ENCODE measurements at regions not wholly inside any gene's neighbourhood (a gene's known extent, or its start where the extent isn't known, plus 50 kb on each side); places are given as distances from the start of the nearest gene placed in this dataset.

DNA sequence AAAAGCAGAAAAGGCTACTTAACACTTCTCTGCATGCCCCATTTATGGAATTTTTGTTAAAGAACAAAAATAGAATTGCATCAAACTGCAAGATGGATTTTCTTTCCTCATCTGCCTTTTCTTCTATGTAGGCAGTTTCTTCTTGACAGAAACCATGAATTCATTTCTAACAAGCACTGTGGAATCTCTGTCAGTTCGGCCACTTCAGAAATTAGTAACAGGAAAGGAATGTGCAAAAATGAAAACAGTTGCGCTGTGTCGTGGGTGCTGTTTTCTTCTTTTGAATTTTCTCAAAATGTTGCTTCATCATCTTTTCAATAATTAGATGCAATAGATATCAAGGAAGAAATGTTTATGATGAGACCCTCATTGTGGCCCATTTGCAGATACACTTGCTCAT, 151.6 kb downstream of the FOXB1 start:
- no peaks in the 10 kb centered on the region for H3K36me3 ChIP-seq (ENCODE audit: control insufficient read depth, insufficient read depth, low read length)
- H3K4me2 ChIP-seq (ENCODE audit: extremely low read depth, insufficient read depth, low read length), result no peak overlapping the region
- TF ChIP-seq, protein P1, sequence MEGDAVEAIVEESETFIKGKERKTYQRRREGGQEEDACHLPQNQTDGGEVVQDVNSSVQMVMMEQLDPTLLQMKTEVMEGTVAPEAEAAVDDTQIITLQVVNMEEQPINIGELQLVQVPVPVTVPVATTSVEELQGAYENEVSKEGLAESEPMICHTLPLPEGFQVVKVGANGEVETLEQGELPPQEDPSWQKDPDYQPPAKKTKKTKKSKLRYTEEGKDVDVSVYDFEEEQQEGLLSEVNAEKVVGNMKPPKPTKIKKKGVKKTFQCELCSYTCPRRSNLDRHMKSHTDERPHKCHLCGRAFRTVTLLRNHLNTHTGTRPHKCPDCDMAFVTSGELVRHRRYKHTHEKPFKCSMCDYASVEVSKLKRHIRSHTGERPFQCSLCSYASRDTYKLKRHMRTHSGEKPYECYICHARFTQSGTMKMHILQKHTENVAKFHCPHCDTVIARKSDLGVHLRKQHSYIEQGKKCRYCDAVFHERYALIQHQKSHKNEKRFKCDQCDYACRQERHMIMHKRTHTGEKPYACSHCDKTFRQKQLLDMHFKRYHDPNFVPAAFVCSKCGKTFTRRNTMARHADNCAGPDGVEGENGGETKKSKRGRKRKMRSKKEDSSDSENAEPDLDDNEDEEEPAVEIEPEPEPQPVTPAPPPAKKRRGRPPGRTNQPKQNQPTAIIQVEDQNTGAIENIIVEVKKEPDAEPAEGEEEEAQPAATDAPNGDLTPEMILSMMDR (conservative IDR thresholded peaks at IDR 0.05 in 1 of 2, IDR thresholded peaks at IDR 0.05 in 1 of 2; ENCODE audit: low read depth in 1 of 2, low read length in 2 of 2), result no peak
- TF ChIP-seq EZH2 (IDR thresholded peaks at IDR 0.05; ENCODE audit: low read length, missing control alignments), result no peak
- H3K4me3 ChIP-seq (replicated peaks in 1 of 4; ENCODE audit: control extremely low read depth in 1 of 4, insufficient read depth in 1 of 4, low read depth in 3 of 4, low read length in 4 of 4), result no peak overlapping the region
- no peaks in the 10 kb centered on the region for H3K27me3 ChIP-seq (ENCODE audit: control insufficient read depth, insufficient read depth, low read length)
- H3K9me3 ChIP-seq (ENCODE audit: control insufficient read depth, insufficient read depth, low read depth, low read length), result no peaks in the 10 kb centered on the region
- DNase-seq (ENCODE audit: low read depth in 2 of 2), result peak; percentile 19 to 69
- no peak overlapping the region for H3K9ac ChIP-seq (ENCODE audit: insufficient read depth, low read length)
- no peaks in the 10 kb centered on the region for H3K79me2 ChIP-seq (ENCODE audit: control insufficient read depth, insufficient read depth, low read length)
- H3K4me1 ChIP-seq (ENCODE audit: control insufficient read depth, extremely low read depth, insufficient read depth, low read length), result no peaks in the 10 kb centered on the region
- H4K20me1 ChIP-seq (ENCODE audit: control insufficient read depth, extremely low read depth, insufficient read depth, low read length), result no peaks in the 10 kb centered on the region
- H3K27ac ChIP-seq (ENCODE audit: insufficient read depth, low read length), result no peak overlapping the region
- no peak overlapping the region for H2AFZ ChIP-seq (ENCODE audit: low read length)

DNA sequence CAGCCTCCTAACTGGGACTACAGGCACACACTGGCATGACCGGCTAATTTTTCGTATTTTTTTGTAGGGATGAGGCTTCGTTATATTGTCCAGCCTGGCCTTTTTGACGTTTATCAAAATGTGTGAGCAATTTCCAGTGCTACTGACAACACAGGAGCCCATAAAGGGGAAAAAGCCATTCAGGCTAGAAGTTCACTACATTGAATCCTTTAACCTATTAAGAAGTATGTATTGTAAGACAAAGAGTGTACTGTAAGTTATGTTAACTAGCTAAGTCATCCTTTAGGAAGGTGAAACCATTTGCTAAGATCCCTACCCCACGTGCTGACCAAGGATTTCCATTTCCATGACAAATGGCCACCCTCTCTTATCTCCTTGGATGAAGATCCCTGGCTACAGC, 156.8 kb downstream of the FOXB1 start:
- Histone ChIP-seq H3K9ac (ENCODE audit: insufficient read depth, low read length) (no peak overlapping the region), H3K27me3 (ENCODE audit: control insufficient read depth, insufficient read depth, low read length) (no peaks in the 10 kb centered on the region), H3K36me3 (ENCODE audit: control insufficient read depth, insufficient read depth, low read length) (no peaks in the 10 kb centered on the region), H3K4me1 (ENCODE audit: control insufficient read depth, extremely low read depth, insufficient read depth, low read length) (no peaks in the 10 kb centered on the region), H4K20me1 (ENCODE audit: control insufficient read depth, extremely low read depth, insufficient read depth, low read length) (no peaks in the 10 kb centered on the region), H3K4me2 (ENCODE audit: extremely low read depth, insufficient read depth, low read length) (no peak overlapping the region), H2AFZ (ENCODE audit: low read length) (no peak overlapping the region), H3K4me3 (replicated peaks in 1 of 4; ENCODE audit: control extremely low read depth in 1 of 4, insufficient read depth in 1 of 4, low read depth in 3 of 4, low read length in 4 of 4) (no peak overlapping the region), H3K9me3 (ENCODE audit: control insufficient read depth, insufficient read depth, low read depth, low read length) (no peaks in the 10 kb centered on the region), H3K79me2 (ENCODE audit: control insufficient read depth, insufficient read depth, low read length) (no peaks in the 10 kb centered on the region), H3K27ac (ENCODE audit: insufficient read depth, low read length) (no peak overlapping the region)
- DNase-seq (ENCODE audit: low read depth in 2 of 2), result no peak
- no peak for TF ChIP-seq EZH2 (IDR thresholded peaks at IDR 0.05; ENCODE audit: low read length, missing control alignments)
- TF ChIP-seq, protein P1 (conservative IDR thresholded peaks at IDR 0.05 in 1 of 2, IDR thresholded peaks at IDR 0.05 in 1 of 2; ENCODE audit: low read depth in 1 of 2, low read length in 2 of 2), result no peak

DNA sequence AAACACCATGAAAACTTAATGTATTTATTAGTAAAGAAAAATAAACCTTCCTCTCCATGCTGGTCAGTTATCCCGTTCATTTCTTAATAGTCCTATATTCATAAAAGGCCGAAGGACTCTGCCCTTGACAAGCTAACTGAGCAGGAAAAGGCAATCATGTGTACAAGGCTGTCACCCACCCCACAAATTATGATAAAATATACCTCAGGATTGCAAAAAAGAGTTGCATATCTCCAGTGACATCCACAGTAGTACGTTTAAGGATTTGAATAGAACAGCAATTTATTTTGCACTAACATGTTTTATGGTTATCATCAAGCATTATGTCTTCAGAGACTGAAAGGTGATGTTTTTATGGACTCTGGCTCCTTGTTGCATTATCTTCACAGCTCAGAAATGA, 157.6 kb downstream of the FOXB1 start:
- Histone ChIP-seq H3K9ac (ENCODE audit: insufficient read depth, low read length) (no peak overlapping the region), H3K4me3 (replicated peaks in 1 of 4; ENCODE audit: control extremely low read depth in 1 of 4, insufficient read depth in 1 of 4, low read depth in 3 of 4, low read length in 4 of 4) (no peak overlapping the region), H4K20me1 (ENCODE audit: control insufficient read depth, extremely low read depth, insufficient read depth, low read length) (no peaks in the 10 kb centered on the region), H3K36me3 (ENCODE audit: control insufficient read depth, insufficient read depth, low read length) (no peaks in the 10 kb centered on the region), H3K79me2 (ENCODE audit: control insufficient read depth, insufficient read depth, low read length) (no peaks in the 10 kb centered on the region), H2AFZ (ENCODE audit: low read length) (no peak overlapping the region), H3K4me2 (ENCODE audit: extremely low read depth, insufficient read depth, low read length) (no peak overlapping the region), H3K9me3 (ENCODE audit: control insufficient read depth, insufficient read depth, low read depth, low read length) (no peaks in the 10 kb centered on the region), H3K27ac (ENCODE audit: insufficient read depth, low read length) (no peak overlapping the region), H3K27me3 (ENCODE audit: control insufficient read depth, insufficient read depth, low read length) (no peaks in the 10 kb centered on the region), H3K4me1 (ENCODE audit: control insufficient read depth, extremely low read depth, insufficient read depth, low read length) (no peaks in the 10 kb centered on the region)
- DNase-seq (ENCODE audit: low read depth in 2 of 2), result no peak
- TF ChIP-seq, protein P1 (conservative IDR thresholded peaks at IDR 0.05 in 1 of 2, IDR thresholded peaks at IDR 0.05 in 1 of 2; ENCODE audit: low read depth in 1 of 2, low read length in 2 of 2), result no peak
- TF ChIP-seq EZH2 (IDR thresholded peaks at IDR 0.05; ENCODE audit: low read length, missing control alignments), result no peak

All from fibroblast of lung (primary cell).